AG04449 (cell line): ENCODE measurements at regions not wholly inside any gene's neighbourhood (a gene's known extent, or its start where the extent isn't known, plus 50 kb on each side); places are given as distances from the start of the nearest gene placed in this dataset.

Experiments used
- CTCF ChIA-PET: fragments of 350-600 bp; formaldehyde crosslinking; extraction: SDS; loops from one replicate; lab custom pipeline; 2021; ENCODE audit warnings: antibody characterized with exemption; lab: Yijun Ruan, JAX
- POLR2A ChIA-PET: fragments of 400-600, 350-600 bp; formaldehyde crosslinking; extraction: SDS; loops from one replicate; lab custom pipeline; 2020; ENCODE audit warnings: antibody characterized with exemption, inconsistent platforms; lab: Yijun Ruan, JAX
- DNase-seq: peaks from one replicate; pipeline ENCODE4 v3.0.0-alpha.2; 2010; ENCODE audit warnings: low read depth, low spot score
- H3K4me3 ChIP-seq: 2 replicates; pipeline ENCODE4 v1.5.1; 2011; ENCODE audit warnings: low read depth, mild to moderate bottlenecking, control low read depth, low read length
- TF ChIP-seq, protein P1 (sequence below): IDR thresholded peaks from one replicate; pipeline ENCODE4 v1.5.1; 2011; ENCODE audit warnings: mild to moderate bottlenecking, moderate library complexity, low read length, control low read depth, inconsistent platforms; ENCODE audit not compliant: insufficient read depth; ENCODE audit errors: missing control alignments

- no peak overlapping the region for H3K4me3 ChIP-seq
- DNase-seq = no peak
- CTCF ChIA-PET = interaction anchor here (0.5 kb wide), 1 partner anchor 275 kb away, joined by 3 read pairs; no protein-coding TSS in a partner anchor
- POLR2A ChIA-PET = no interaction called here
- TF ChIP-seq, protein P1, sequence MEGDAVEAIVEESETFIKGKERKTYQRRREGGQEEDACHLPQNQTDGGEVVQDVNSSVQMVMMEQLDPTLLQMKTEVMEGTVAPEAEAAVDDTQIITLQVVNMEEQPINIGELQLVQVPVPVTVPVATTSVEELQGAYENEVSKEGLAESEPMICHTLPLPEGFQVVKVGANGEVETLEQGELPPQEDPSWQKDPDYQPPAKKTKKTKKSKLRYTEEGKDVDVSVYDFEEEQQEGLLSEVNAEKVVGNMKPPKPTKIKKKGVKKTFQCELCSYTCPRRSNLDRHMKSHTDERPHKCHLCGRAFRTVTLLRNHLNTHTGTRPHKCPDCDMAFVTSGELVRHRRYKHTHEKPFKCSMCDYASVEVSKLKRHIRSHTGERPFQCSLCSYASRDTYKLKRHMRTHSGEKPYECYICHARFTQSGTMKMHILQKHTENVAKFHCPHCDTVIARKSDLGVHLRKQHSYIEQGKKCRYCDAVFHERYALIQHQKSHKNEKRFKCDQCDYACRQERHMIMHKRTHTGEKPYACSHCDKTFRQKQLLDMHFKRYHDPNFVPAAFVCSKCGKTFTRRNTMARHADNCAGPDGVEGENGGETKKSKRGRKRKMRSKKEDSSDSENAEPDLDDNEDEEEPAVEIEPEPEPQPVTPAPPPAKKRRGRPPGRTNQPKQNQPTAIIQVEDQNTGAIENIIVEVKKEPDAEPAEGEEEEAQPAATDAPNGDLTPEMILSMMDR = no peak
Observed at GRCh38 chr16:51420247-51420646, 269.2 kb upstream of the SALL1 start.

DNA sequence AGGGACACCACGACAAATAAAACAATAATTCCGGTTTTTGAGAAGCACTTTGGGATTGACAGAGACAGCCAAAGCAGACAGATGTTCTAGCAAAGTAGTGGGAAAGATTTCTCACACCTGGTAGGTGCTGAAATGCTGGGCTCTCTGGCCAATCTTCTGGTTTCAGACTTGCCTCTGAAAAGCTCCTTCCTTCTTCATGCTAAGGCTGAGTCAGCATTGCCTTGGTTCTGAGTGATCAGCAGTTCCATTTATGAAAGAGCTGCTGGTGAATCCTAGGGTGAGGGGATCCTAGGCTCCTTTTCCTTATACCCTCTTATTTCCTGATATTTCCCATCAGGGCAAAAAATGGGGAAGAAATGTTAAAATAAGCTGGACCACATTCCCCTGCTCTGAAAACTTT, 268.7 kb upstream of the SALL1 start:
- DNase-seq = no peak
- CTCF ChIA-PET = no interaction called here
- H3K4me3 ChIP-seq = no peak overlapping the region
- TF ChIP-seq, protein P1 = no peak
- POLR2A ChIA-PET = no interaction called here

DNA sequence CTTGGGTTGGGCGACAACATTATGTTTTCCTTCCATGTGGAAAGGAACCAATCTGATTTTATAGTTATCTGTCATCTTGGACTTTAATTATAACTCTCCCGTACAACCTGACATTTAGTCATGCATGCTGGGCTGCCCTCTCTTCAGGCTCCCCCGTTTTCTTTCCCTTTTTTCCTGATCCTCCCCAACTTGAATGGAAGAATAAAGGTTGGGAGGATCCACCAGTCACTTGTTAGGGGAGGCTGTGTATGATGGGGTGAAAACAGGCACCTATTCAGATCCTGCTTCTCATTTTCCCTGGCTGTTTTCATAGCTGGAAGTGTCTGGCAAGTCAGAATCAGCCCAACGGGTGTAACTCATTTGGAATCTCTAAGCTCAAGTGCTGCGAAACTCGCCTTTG, 267.2 kb upstream of the SALL1 start:
- POLR2A ChIA-PET = no interaction called here
- CTCF ChIA-PET = no interaction called here

GRCh38 chr16:51416926-51417325, 265.9 kb upstream of the SALL1 start:
- ChIA-PET CTCF (no interaction called here), POLR2A (no interaction called here)
- DNase-seq = peak; percentile 12
- TF ChIP-seq, protein P1 = no peak
- no peak overlapping the region for H3K4me3 ChIP-seq

More for the DNA sequence above, 267.2 kb upstream of the SALL1 start:
- no peak overlapping the region for H3K4me3 ChIP-seq
- DNase-seq = no peak
- TF ChIP-seq, protein P1 = no peak

GRCh38 chr16:51410125-51410524, 259.1 kb upstream of the SALL1 start:
- H3K4me3 ChIP-seq = no peak overlapping the region
- TF ChIP-seq, protein P1 = no peak
- CTCF ChIA-PET = no interaction called here
- POLR2A ChIA-PET = no interaction called here
- no peak for DNase-seq

DNA sequence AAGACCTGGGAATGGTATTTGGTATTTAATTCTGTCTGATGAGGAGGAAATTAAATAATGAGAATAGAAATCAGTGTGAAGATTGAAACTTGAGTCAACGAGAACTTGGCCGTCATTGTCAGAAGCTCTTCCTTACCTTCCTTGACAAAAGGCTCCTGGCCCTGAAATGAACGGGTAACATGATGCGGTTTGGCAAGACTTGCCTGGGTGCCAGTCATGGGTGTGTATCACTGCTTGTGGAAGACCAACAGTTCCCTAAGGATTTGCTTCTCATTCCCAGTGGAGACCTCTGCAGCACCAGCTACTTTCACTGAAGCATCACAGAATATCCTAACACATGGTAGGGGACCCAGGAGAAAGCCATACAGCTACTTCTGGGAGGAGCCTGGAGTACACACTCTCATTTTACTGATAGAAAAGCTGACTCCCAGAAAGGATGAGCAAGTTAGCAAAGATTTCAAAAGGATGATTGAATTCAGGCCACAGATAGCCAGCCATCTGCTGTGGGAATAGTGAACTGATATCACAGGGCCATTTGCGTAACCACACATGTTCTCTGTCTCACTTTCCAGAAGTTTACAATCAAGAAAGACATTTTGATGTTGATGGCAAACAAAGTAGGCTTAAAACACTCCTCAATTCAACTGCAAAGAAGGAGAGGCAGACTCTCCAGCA, 258.1 kb upstream of the SALL1 start:
- TF ChIP-seq, protein P1 = no peak
- ChIA-PET POLR2A (no interaction called here), CTCF (no interaction called here)
- no peak for DNase-seq
- no peak overlapping the region for H3K4me3 ChIP-seq
